ENCODE measurements at regions not wholly inside any gene's neighbourhood (a gene's known extent, or its start where the extent isn't known, plus 50 kb on each side); places are given as distances from the start of the nearest gene placed in this dataset.

- WGBS (ENCODE audit: extremely low coverage, insufficient read length, low lambda C conversion rate) = no CpG with 5 or more reads among the region's 1 CpG
- Histone ChIP-seq H3T11ph (ENCODE audit: low read length) (no peak overlapping the region), H4K5ac (ENCODE audit: insufficient read length, low read depth, low read length) (no peak overlapping the region), H2AK5ac (ENCODE audit: insufficient read length, low read length) (no peak overlapping the region), H3K23ac (ENCODE audit: insufficient read length, low read depth, low read length) (no peak overlapping the region), H3K14ac (ENCODE audit: insufficient read depth, low read length) (no peak overlapping the region), H2BK5ac (ENCODE audit: insufficient read length, low read length) (no peak overlapping the region), H3K79me1 (ENCODE audit: insufficient read depth, low read depth, low read length, poor library complexity, severe bottlenecking) (no peaks in the 10 kb centered on the region), H4K91ac (ENCODE audit: insufficient read length, low read depth, low read length) (no peak overlapping the region), H3K9me3 (ENCODE audit: control insufficient read depth, low read depth, low read length) (no peaks in the 10 kb centered on the region), H3K9ac (ENCODE audit: extremely low read depth, insufficient read length, low read length) (no peak overlapping the region), H2BK12ac (ENCODE audit: insufficient read length, low read depth, low read length) (no peak overlapping the region), H4K8ac (replicated peaks; ENCODE audit: insufficient read length, low read depth, low read length) (no peak overlapping the region), H3K23me2 (ENCODE audit: insufficient read length, low read depth, low read length, poor library complexity, severe bottlenecking) (no peaks in the 10 kb centered on the region), H2BK15ac (ENCODE audit: low read depth, low read length) (no peak overlapping the region), H4K20me1 (ENCODE audit: control insufficient read depth, insufficient read depth, insufficient read length) (no peaks in the 10 kb centered on the region), H3K27me3 (ENCODE audit: insufficient read depth, low read length) (no peaks in the 10 kb centered on the region), H3K56ac (ENCODE audit: insufficient read length, low read depth, low read length) (no peak overlapping the region), H3K4ac (ENCODE audit: low read depth, low read length) (no peak overlapping the region), H3K4me1 (ENCODE audit: insufficient read depth, low read length) (no peaks in the 10 kb centered on the region), H3K18ac (ENCODE audit: insufficient read length, low read depth, low read length) (no peak overlapping the region), H3K79me2 (ENCODE audit: insufficient read depth, low read length) (no peaks in the 10 kb centered on the region), H3K27ac (ENCODE audit: insufficient read length, low read depth, low read length) (no peak overlapping the region), H2BK120ac (ENCODE audit: low read depth, low read length, poor library complexity, severe bottlenecking) (no peak overlapping the region), H3K4me2 (ENCODE audit: insufficient read depth, insufficient read length, low read length) (no peak overlapping the region), H2AFZ (ENCODE audit: low read length) (no peak overlapping the region), H2BK20ac (ENCODE audit: low read depth, low read length, poor library complexity, severe bottlenecking) (no peak overlapping the region)
- no peaks in the 10 kb centered on the region for H3K36me3 Mint-ChIP-seq (ENCODE audit: insufficient read depth in 1 of 3, low read depth in 3 of 3)
- no peaks in the 10 kb centered on the region for H3K27me3 Mint-ChIP-seq (ENCODE audit: low read depth)
- H3K27ac Mint-ChIP-seq = no peak overlapping the region
- no peak for TF ChIP-seq CTCF (conservative IDR thresholded peaks at IDR 0.05)
- peaks cover 7 to 8% of the 10 kb centered on the region in 2 experiments for H3K4me1 Mint-ChIP-seq
- H3K9me3 Mint-ChIP-seq = no peaks in the 10 kb centered on the region
- no peak for DNase-seq
- no peak overlapping the region; a peak in 1 of 5 replicates for H3K4me3 Mint-ChIP-seq
Observed at GRCh38 chr2:158904627-158905177, 63.7 kb upstream of the TANC1 start.
